ENCODE measurements at regions not wholly inside any gene's neighbourhood (a gene's known extent, or its start where the extent isn't known, plus 50 kb on each side); places are given as distances from the start of the nearest gene placed in this dataset.
"Not testable (repeated sequence)": the region's sequence is repeated elsewhere in the genome, so short reads cannot be mapped to it uniquely, and the experiment has no call there.

DNA sequence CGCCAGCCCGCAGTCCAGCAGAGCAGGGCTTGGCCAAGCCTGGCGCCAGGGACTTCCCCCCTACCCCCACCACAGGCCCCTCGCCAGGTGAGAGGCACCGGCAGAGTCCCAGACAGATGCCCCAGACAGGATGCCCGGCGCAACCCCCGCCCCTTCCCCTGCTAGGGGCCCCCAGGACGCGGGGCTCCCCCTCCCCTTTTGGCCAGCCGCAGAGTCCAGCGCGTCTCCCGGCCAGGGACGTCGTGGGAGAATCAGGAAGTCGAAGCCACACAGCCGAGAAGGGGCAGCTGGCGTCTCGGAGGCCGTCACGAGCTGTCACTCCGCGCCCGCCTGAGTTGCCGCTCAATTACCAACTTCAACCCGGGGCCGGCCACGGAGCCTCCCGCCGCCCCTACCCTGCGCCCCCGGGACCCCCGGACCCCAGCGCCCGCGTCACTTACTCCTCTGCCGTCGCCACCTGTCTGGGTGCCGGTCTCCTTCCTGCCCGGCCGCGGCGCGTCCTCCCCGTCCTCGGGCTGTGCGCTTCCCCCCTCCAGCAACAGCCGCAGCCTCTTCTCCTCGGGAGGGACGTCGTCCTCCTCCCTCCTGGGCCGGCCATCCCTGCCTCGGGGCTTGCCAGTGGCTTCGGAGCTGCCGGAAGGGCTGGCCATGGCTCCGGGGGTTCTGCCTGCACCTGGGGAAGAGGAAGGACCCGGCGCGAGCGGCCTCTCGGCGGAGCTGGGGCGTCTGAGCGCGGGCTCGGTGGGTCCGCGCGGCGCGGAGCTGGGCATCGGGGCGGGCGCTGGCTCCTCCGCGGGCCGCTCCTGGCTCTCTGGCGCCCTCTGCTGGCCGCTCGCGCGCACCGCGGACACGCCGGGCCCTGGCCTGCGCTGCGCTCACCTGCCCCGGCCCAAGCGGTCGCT lies 61.1 kb downstream of the ART5 start:
- TF ChIP-seq, protein P1, sequence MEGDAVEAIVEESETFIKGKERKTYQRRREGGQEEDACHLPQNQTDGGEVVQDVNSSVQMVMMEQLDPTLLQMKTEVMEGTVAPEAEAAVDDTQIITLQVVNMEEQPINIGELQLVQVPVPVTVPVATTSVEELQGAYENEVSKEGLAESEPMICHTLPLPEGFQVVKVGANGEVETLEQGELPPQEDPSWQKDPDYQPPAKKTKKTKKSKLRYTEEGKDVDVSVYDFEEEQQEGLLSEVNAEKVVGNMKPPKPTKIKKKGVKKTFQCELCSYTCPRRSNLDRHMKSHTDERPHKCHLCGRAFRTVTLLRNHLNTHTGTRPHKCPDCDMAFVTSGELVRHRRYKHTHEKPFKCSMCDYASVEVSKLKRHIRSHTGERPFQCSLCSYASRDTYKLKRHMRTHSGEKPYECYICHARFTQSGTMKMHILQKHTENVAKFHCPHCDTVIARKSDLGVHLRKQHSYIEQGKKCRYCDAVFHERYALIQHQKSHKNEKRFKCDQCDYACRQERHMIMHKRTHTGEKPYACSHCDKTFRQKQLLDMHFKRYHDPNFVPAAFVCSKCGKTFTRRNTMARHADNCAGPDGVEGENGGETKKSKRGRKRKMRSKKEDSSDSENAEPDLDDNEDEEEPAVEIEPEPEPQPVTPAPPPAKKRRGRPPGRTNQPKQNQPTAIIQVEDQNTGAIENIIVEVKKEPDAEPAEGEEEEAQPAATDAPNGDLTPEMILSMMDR (conservative IDR thresholded peaks at IDR 0.05) = peak; percentile 36; the same call in 1 of the 2 replicates
- not testable (repeated sequence) for TF ChIP-seq EZH2 (IDR thresholded peaks at IDR 0.05; ENCODE audit: low read depth)

Data from PC-9 (cell line).